Cerebellar nuclear complex (tissue), 1 donor: ENCODE measurements at regions not wholly inside any gene's neighbourhood (a gene's known extent, or its start where the extent isn't known, plus 50 kb on each side); places are given as distances from the start of the nearest gene placed in this dataset.

ENCODE experiments used
- DNase-seq, 2 experiments: peaks; one replicate each; lab custom pipeline; 2025; lab: John Stamatoyannopoulos, UW

GRCh38 chr11:127304634-127305033, 304.1 kb upstream of the KIRREL3 start:
- no peak for DNase-seq

DNA sequence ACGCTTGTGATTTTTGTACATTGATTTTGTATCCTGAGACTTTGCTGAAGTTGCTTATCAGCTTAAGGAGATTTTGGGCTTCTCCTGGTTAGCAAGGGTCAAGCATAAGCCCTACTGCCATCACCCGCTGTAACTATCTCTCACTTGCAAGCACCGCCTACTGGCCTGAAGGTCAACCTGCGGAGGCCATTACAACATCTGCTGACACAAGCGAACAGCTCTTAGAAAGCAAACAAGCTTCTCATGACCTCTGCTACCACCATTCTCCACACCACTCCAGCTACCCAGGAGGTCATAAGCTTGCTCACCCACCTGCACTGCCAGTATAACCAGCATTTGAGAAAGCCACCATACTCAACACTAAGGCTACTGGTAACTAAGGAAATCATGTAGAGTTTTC, 288.4 kb upstream of the KIRREL3 start:
- no peak for DNase-seq

DNA sequence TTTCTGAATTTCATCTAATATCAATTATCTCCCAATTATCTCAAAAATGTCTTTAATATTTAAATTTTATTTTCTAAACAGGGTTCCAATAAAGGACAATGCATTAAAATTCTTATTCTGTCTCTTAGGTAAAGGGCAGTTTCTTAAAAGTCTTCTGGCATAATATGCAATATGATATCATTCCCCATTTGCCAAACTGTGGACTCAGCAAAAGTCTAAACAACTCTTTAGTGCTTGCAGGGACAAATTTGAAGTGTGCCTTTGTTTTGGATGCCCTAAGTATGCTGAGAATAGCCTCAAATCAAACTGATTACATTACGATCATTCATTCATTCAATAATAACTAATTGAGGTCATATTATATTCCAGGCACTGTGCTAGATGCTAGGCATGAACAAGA, 281.0 kb upstream of the KIRREL3 start:
- no peak for DNase-seq

GRCh38 chr11:127275774-127276173, 275.2 kb upstream of the KIRREL3 start:
- DNase-seq = no peak

DNA sequence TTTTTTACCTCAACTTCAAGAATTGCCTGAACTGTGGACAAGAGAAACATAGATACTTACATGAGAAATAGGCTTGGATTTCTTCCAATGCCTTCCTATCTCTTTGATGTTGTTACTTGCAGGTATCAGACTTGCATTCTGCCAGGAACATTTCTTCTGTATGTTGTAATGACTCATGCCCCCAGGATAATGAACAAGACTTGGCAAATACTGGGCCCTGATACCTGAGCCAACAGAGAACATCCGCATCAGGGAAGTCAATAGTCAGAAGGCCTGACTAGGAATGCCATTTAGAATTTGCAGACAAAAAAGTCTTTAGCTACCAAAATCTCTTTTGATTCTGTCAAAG, 273.7 kb upstream of the KIRREL3 start:
- no peak for DNase-seq

- DNase-seq = no peak
Measured at GRCh38 chr11:127273593-127274327, 273.2 kb upstream of the KIRREL3 start.

- no peak for DNase-seq
Measured at GRCh38 chr11:127270851-127271250, 270.3 kb upstream of the KIRREL3 start.

DNA sequence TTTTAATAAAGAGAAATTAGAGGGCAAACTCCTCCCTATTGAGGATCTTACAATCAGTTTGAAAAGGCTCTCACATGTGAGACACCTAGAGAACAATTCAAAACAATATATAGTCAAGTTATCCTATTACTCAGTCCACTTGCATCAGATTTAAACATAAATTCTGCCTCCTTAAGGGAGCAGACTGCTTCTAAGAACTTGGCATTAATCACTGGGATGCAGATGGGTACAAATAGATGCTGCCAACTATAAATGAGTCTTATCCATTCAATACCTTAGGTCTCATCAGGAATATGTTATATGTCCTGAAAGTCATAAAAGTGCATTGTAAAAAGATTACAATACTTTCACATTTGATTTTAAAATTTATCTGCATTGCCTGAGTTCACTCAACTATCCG, 269.3 kb upstream of the KIRREL3 start:
- DNase-seq = no peak

DNA sequence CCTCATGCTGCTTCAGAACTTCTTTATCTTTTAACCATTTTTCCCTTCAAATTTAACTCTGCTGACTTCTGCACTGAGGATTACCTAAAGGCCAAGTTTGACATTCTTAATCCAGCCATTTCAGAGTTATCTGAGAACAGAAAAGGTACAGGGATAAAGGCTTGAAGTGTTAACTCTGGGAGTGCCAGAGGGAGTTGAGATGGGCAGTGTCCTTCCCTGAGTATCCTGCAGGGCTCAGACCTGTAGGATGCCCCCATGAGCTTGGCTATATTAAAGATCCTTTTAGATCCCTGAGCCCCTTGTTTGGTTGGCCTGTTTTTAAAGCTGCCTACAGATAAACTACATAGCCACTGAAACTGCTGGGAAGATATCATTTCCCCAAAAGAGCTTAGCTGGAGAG, 268.4 kb upstream of the KIRREL3 start:
- no peak for DNase-seq

DNA sequence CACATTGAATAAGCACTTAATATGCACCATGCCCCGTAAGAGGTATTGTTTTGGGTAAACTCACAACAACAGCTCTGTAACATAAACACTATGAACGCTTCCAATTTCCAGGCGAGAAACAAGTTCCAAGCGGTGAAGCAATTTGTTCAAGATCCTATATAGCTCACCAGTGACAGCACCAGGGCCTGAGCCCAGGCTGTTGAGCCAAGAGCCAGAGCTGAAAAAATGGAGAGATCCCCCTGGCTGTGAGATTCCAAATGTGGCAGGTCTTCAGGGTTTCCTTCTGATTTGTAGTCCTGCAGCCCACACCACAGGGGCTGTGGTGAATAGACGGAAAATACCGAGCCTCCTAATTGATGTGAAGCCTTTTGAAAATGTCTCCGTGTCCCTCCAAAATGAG, 268.0 kb upstream of the KIRREL3 start:
- DNase-seq = no peak

GRCh38 chr11:127259102-127259501, 258.5 kb upstream of the KIRREL3 start:
- no peak for DNase-seq

DNA sequence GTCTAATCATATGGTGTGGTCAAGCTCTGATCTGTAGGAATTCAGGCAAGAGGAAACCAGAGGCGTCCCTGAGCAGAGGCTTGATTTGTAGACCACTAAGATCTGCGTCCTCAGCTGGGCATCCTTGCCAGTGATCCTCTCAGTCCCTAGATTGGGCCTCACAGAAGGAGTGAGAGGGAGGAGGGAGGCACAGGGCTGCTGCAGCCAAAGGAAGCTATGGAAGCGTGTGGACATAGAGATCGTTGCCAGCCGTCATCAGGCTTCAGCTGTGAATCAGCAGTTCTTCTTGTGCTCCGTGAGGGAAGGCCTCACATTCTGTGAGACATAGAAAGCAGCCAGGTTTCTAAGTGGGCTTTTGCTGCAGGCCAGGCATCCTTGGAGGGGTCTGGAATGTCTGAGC, 254.6 kb upstream of the KIRREL3 start:
- DNase-seq = no peak

DNA sequence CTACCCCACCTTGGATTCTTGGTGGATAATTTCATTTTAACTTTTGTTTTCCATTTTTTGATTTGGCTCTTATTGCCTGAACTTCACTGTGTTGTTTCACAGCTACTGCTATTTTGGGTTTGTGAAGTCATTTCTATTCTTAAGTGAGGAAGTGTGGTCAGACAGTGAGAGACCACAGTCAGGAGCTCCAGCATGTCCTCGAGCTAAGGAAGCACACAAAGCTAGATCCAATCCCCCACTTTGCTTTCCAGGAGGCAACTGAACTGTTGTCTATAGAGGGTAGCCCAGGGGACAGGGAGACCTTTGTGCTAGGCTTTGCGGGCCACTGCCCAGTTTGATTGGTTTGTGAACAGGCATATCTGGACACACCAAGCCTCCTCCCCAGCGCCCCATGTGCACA, 251.8 kb upstream of the KIRREL3 start:
- no peak for DNase-seq

DNA sequence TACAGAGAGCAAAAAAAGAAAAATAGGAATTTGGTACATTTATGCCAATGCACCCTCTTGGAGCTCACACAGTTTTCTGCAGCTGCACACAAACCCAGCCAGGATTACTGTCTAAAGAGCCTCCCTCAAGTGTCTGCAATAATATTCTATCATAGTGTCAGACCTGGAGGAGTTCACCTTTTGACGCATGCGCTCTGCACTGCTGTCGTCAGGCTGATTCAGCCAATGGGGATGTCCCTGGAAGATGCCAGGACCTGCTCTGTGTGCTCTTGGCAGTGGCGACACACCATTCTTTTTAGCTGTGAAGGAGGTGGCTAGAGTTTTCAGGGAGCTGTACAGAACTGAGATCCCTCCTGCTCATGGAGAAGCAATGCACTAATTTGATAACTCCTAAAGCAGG, 249.0 kb upstream of the KIRREL3 start:
- DNase-seq = no peak

DNA sequence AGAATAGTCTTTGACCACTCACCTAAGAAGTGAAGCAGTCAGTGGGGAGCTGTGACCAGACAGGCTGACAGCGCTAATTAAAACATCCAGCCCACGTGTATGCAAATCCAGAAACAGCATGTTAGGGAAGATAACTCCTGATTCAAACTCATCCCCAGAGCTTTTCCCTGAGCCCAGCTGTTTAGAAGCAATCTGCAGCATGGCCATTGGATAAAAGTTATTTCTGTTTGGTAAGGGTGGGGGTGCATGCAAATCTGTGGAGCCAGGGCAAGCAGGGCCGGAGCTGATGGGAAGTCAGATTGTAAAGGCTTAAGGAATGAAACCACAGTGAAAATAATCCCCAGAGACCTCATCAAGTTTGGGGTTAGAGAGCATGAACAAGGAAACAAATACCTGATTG, 247.9 kb upstream of the KIRREL3 start:
- no peak for DNase-seq

- no peak for DNase-seq
Measured at GRCh38 chr11:127247261-127247851, 246.8 kb upstream of the KIRREL3 start.

DNA sequence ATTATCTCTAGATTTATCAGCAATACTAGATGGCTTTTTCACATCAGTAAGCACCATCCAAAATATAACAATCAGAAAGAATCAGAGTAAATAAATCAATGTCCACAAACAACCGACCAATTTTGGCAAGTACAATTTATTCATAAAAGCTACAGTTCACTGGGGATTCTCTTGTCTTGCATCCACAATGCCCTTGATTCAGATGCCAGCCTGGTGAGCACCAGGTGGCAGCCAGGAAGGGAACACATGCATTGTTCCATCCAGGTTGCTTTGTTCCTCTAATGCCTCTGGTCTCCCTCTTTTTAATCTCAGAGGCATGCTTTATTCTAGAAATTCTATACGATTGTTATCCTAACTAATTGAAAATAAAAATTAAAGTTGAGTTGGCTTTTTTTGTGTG, 242.1 kb upstream of the KIRREL3 start:
- DNase-seq = no peak

- DNase-seq = no peak
Measured at GRCh38 chr11:127238321-127238720, 237.8 kb upstream of the KIRREL3 start.

DNA sequence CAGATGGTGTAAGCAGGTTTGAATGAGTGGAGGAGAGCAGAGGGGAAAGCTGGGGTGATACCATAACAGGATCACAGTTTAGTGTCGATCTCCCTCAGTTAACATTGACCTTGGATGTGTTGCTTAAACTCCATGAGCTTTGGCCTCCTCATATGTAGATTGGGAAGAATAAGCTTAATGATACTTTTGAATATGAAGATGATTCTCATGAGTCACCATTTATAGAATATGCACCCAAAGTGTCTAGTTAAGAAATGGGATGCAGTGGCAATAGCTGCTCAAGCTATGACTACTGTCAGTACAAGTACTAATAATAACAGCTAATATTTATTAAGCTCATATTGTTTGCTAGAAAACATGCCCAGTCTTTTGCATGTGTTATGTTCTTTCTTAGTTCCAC, 236.2 kb upstream of the KIRREL3 start:
- no peak for DNase-seq

DNA sequence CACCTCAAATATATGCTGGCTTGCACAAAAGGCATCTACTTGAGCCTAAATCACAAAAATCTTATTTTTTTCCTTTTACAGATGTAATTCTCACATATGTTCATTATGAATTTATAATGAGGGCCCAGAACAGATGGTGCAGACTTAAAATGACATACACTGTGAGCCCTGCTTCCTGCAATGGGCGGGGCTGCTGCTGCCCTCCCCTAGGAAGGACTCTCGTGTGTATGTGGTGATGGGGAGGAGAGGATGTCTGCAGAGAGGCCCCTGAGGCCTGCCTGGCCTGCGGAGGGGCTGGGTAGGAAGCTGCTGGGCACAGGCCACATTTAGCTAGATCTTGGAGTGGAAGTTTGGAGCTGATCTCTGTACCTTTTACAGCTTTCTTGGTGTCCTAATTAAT, 233.4 kb upstream of the KIRREL3 start:
- no peak for DNase-seq

GRCh38 chr11:127230392-127230791, 229.8 kb upstream of the KIRREL3 start:
- DNase-seq = no peak

DNA sequence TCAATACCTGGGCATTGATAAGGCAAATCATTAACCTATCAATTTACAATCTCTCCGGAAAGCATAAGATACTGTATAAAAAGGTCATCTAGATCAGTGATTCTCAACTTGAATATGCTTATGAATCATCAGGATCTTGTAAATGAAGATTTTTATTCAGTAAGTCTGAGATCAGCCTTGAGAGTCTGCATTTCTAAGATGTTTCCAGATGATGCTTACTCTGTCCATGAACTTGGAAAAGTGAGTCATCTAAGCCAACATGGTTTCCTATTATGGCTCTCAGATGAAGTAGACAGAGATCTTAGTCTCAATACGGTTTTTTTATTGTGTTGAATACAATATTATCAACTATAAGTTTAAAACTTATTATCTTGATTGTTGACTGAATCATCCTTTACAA, 226.4 kb upstream of the KIRREL3 start:
- DNase-seq = no peak

- no peak for DNase-seq
Measured at GRCh38 chr11:127226380-127226779, 225.8 kb upstream of the KIRREL3 start.

- DNase-seq = no peak
Measured at GRCh38 chr11:127225619-127226018, 225.0 kb upstream of the KIRREL3 start.
